K562 (cell line): ENCODE measurements at regions not wholly inside any gene's neighbourhood (a gene's known extent, or its start where the extent isn't known, plus 50 kb on each side); places are given as distances from the start of the nearest gene placed in this dataset.

Experiments
- ATAC-seq: fragments of 200-7000 bp; cut with Tn5 transposase; 3 replicates; pipeline ENCODE4 v1.9.1; 2020; ENCODE audit warnings: moderate library complexity
- BruUV-seq: library from RNA; stranded (reverse); fragments of 400-500 nt; replicated peaks from 2 replicates; lab custom pipeline; 2021; lab: Mats Ljungman, UMichigan
- CTCF ChIA-PET: fragments of 300-600 bp; formaldehyde crosslinking; extraction: SDS; loops from one replicate; lab custom pipeline; 2021; ENCODE audit warnings: low intra/inter-chr PET ratio; lab: Yijun Ruan, JAX
- POLR2A ChIA-PET: fragments of 300-600, 350-650 bp; sonication (Branson Sonifier 250); formaldehyde crosslinking; extraction: SDS; loops from one replicate; lab custom pipeline; 2021; ENCODE audit warnings: antibody characterized with exemption, inconsistent platforms; lab: Yijun Ruan, JAX
- DNase-seq, 4 experiments: peaks; one replicate each; pipeline versions ENCODE4 v3.0.0 to v3.0.0-alpha.2; 2011 to 2018; ENCODE audit warnings: low spot score in 3 of 4, mixed read lengths in 3 of 4; ENCODE audit errors: extremely low read depth in 1 of 4
- FAIRE-seq: peaks from 2 replicates; lab custom pipeline; 2011; peaks lifted over from hg19 to GRCh38; lab: Jason Lieb, UNC
- H2AFZ ChIP-seq: 2 replicates; pipeline ENCODE4 v1.6.0; 2011; ENCODE audit warnings: low read depth, low read length, control low read depth, inconsistent platforms
- H3K27ac ChIP-seq: fragments of 200-600 bp; 3 replicates; pipeline ENCODE4 v1.8.0; 2011; ENCODE audit warnings: low read depth, mild to moderate bottlenecking, control low read depth, inconsistent platforms, low read length, moderate library complexity, mixed read lengths; ENCODE audit errors: extremely low read depth
- H3K27me3 ChIP-seq, 2 experiments: fragments of 300-600 bp in 1 of 2; 2 replicates in 1 of 2; 3 replicates in 1 of 2; pipeline versions ENCODE4 v1.6.0 to v1.8.0; 2011; ENCODE audit warnings: inconsistent platforms in 2 of 2, low read length in 2 of 2, mild to moderate bottlenecking in 1 of 2, mixed read lengths in 1 of 2, moderate library complexity in 1 of 2; ENCODE audit not compliant: control insufficient read depth in 2 of 2, insufficient read depth in 2 of 2
- H3K36me3 ChIP-seq: fragments of 300-600 bp; 3 replicates; pipeline ENCODE4 v1.8.0; 2011; ENCODE audit warnings: mild to moderate bottlenecking, low read length, inconsistent platforms; ENCODE audit not compliant: control insufficient read depth, insufficient read depth
- H3K4me1 ChIP-seq, 2 experiments: fragments of 200-600 bp in 1 of 2; replicated peaks in 1 of 2; 2 replicates in 1 of 2; 3 replicates in 1 of 2; pipeline versions ENCODE4 v1.5.1 to v1.8.0; 2011; ENCODE audit warnings: inconsistent platforms in 2 of 2, low read length in 2 of 2, mild to moderate bottlenecking in 1 of 2, mixed read lengths in 1 of 2, moderate library complexity in 1 of 2; ENCODE audit not compliant: control insufficient read depth in 2 of 2, insufficient read depth in 2 of 2
- H3K4me2 ChIP-seq: 2 replicates; pipeline ENCODE4 v1.6.1; 2011; ENCODE audit warnings: low read length, control low read depth, inconsistent platforms, mixed read lengths; ENCODE audit not compliant: insufficient read depth
- H3K4me3 ChIP-seq: fragments of 200-600 bp; sonication (generic), shearing (Covaris generic); 2 replicates; pipeline ENCODE4 v1.5.1; 2016; ENCODE audit warnings: control low read depth, inconsistent platforms
- H3K79me2 ChIP-seq: fragments of 200-600 bp; 3 replicates; pipeline ENCODE4 v1.8.0; 2011; ENCODE audit warnings: low read length, inconsistent platforms; ENCODE audit not compliant: control insufficient read depth, insufficient read depth
- H3K9ac ChIP-seq, 2 experiments: 2 replicates each; pipeline versions ENCODE4 v1.6.0 to v1.6.1; 2011; ENCODE audit warnings: low read depth in 2 of 2, low read length in 2 of 2, control low read depth in 1 of 2, inconsistent platforms in 1 of 2, mild to moderate bottlenecking in 1 of 2, mixed read lengths in 1 of 2; ENCODE audit not compliant: insufficient read depth in 1 of 2
- H3K9me1 ChIP-seq: one replicate; pipeline ENCODE4 v1.6.0; 2011; ENCODE audit warnings: inconsistent platforms, mild to moderate bottlenecking, low read length, moderate library complexity; ENCODE audit not compliant: control insufficient read depth, insufficient read depth
- H3K9me3 ChIP-seq: replicated peaks from 2 replicates; pipeline ENCODE4 v1.5.1; 2011; ENCODE audit warnings: low read depth, low read length, inconsistent platforms; ENCODE audit not compliant: control insufficient read depth, insufficient read depth
- H4K20me1 ChIP-seq: replicated peaks from 2 replicates; pipeline ENCODE4 v1.6.1; 2011; ENCODE audit warnings: low read length, inconsistent platforms, mixed read lengths; ENCODE audit not compliant: control insufficient read depth, insufficient read depth
- CBFA2T3 ChIP-seq: fragments of 450-650 bp; IDR thresholded peaks from 2 replicates; pipeline ENCODE4 v1.6.1; 2017
- FOS ChIP-seq: IDR thresholded peaks from 3 replicates; pipeline ENCODE4 v1.6.1; 2011; ENCODE audit not compliant: insufficient read length; ENCODE audit errors: extremely low read depth
- FOXA1 ChIP-seq: fragments of 450-650 bp; IDR thresholded peaks from 2 replicates; pipeline ENCODE4 v1.6.1; 2016; ENCODE audit warnings: mild to moderate bottlenecking, borderline replicate concordance
- FOXP4 ChIP-seq: sonication (generic); formaldehyde crosslinking; IDR thresholded peaks from 2 replicates; pipeline ENCODE4 v1.8.0; 2022; ENCODE audit warnings: mild to moderate bottlenecking, missing genetic modification reagents, borderline replicate concordance
- L3MBTL2 ChIP-seq: fragments of 450-650 bp; IDR thresholded peaks from 2 replicates; pipeline ENCODE4 v1.6.1; 2016; ENCODE audit warnings: mild to moderate bottlenecking, moderate library complexity
- NFE2L1 ChIP-seq: fragments of 450-650 bp; IDR thresholded peaks from 2 replicates; pipeline ENCODE4 v1.6.1; 2016; ENCODE audit warnings: missing genetic modification characterization, low read depth, mild to moderate bottlenecking, missing compliant biosample characterization, moderate library complexity, borderline replicate concordance
- NR2C1 ChIP-seq, 2 experiments: fragments of 450-650 bp; IDR thresholded peaks; 2 replicates each; pipeline ENCODE4 v1.6.1; 2017; ENCODE audit warnings: mild to moderate bottlenecking in 2 of 2, antibody characterized with exemption in 1 of 2, inconsistent platforms in 1 of 2, missing compliant biosample characterization in 1 of 2, missing genetic modification characterization in 1 of 2
- TBL1XR1 ChIP-seq, 2 experiments: IDR thresholded peaks; 2 replicates each; pipeline ENCODE4 v1.6.1; 2012; ENCODE audit warnings: improper control_type of control experiment in 2 of 2, low read length in 2 of 2, mild to moderate bottlenecking in 1 of 2
- TFAM ChIP-seq: fragments of 250-450 bp; sonication (Bioruptor Pico); conservative IDR thresholded peaks from 2 replicates; pipeline ENCODE4 v1.5.0; 2021; ENCODE audit warnings: mild to moderate bottlenecking, moderate library complexity
- XRCC5 ChIP-seq: fragments of 200-400 bp; formaldehyde crosslinking; IDR thresholded peaks from 2 replicates; pipeline ENCODE4 v1.6.1; 2017; ENCODE audit warnings: low read depth, mild to moderate bottlenecking, low read length
- ZNF184 ChIP-seq: sonication (generic); formaldehyde crosslinking; IDR thresholded peaks from 2 replicates; pipeline ENCODE4 v1.5.0; 2020; ENCODE audit warnings: missing genetic modification reagents
- ZNF561 ChIP-seq: fragments of 450-650 bp; formaldehyde crosslinking; conservative IDR thresholded peaks from 2 replicates; pipeline ENCODE4 v1.4.0; 2020; ENCODE audit warnings: mild to moderate bottlenecking, moderate library complexity
- ZNF830 ChIP-seq: fragments of 250-450 bp; sonication (Bioruptor Pico); IDR thresholded peaks from 2 replicates; pipeline ENCODE4 v1.5.0; 2021; ENCODE audit warnings: mild to moderate bottlenecking
- WGBS: fragments of 100-300 bp; shearing (Covaris generic); methylation state at CpG from one replicate; pipeline ENCODE4 v1.1.6; 2016; ENCODE audit warnings: low coverage, mixed read lengths; ENCODE audit not compliant: insufficient coverage; ENCODE audit errors: missing lambda C conversion rate; 5-methylcytosine and 5-hydroxymethylcytosine counted together
- in situ Hi-C: fragments of 300-500 bp; cut with MboI; formaldehyde crosslinking; loops from 4 replicates; pipeline ENCODE4 v1.15.0; 2018; ENCODE audit warnings: inconsistent platforms, mixed read lengths
- intact Hi-C: fragments of 100-400 bp; cut with micrococcal nuclease; formaldehyde crosslinking; loops from 2 replicates; pipeline ENCODE4 v1.14.2; 2022
- TF ChIP-seq, protein P1 (sequence below): IDR thresholded peaks from 2 replicates; pipeline ENCODE4 v1.6.1; 2011; ENCODE audit not compliant: insufficient read length; ENCODE audit errors: extremely low read depth

DNA sequence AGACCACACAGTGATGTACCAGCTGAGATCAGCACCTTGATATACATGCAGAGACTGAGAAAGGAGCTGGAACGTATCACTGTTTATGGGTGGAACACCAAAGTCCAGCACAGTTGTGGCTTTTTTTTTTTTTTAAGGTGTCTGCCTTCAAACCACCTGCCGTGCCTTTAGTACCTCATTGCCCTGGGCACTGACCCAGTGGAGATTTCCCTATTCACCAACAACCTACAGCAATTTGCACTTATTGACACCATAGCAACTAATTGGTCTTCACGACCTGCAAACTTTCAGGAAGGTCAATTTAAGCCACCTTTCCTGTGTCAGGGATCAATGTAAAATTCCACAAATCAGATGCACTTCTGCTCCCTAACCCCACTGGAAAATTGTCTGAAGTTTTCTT, 181.6 kb upstream of the ADGRL2 start:
- no TSS peak for BruUV-seq
- in situ Hi-C loops = no loop called here
- no peaks in the 10 kb centered on the region for H4K20me1 ChIP-seq

More for the DNA sequence above, 181.6 kb upstream of the ADGRL2 start:
- H3K36me3 ChIP-seq = no peaks in the 10 kb centered on the region
- H3K9me3 ChIP-seq = no peaks in the 10 kb centered on the region; the same call in 1 of the 2 replicates
- H3K4me2 ChIP-seq = no peak overlapping the region
- POLR2A ChIA-PET = no interaction called here
- DNase-seq = no peak
- no peak for TF ChIP-seq NFE2L1 (tag)
- no peak for TF ChIP-seq ZNF561
- TF ChIP-seq TBL1XR1 (IDR thresholded peaks at IDR 0.05; ENCODE audit: low read length in 2 of 2) = no peak
- no peak for TF ChIP-seq TFAM
- TF ChIP-seq FOS = no peak
- no peak for TF ChIP-seq FOXA1
- TF ChIP-seq, protein P1, sequence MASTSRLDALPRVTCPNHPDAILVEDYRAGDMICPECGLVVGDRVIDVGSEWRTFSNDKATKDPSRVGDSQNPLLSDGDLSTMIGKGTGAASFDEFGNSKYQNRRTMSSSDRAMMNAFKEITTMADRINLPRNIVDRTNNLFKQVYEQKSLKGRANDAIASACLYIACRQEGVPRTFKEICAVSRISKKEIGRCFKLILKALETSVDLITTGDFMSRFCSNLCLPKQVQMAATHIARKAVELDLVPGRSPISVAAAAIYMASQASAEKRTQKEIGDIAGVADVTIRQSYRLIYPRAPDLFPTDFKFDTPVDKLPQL = no peak
- TF ChIP-seq FOXP4 = no peak
- TF ChIP-seq ZNF830 = no peak
- no peak for TF ChIP-seq NR2C1 (IDR thresholded peaks at IDR 0.05)
- TF ChIP-seq NR2C1 (tag; IDR thresholded peaks at IDR 0.05) = no peak
- no peak for TF ChIP-seq XRCC5
- TF ChIP-seq CBFA2T3 = no peak
- TF ChIP-seq L3MBTL2 = no peak
- TF ChIP-seq ZNF184 (CRISPR knock-in tag) = no peak
- no peak overlapping the region for H3K9ac ChIP-seq
- no peaks in the 10 kb centered on the region for H3K79me2 ChIP-seq
- CTCF ChIA-PET = no interaction called here
- H3K27me3 ChIP-seq = no peaks in the 10 kb centered on the region
- H3K9me1 ChIP-seq = no peaks in the 10 kb centered on the region
- H3K27ac ChIP-seq = no peak overlapping the region
- 0% methylated on average over 3 of the region's 3 CpGs for WGBS
- ATAC-seq = no peak
- intact Hi-C loops = no loop called here
- H3K4me1 ChIP-seq = no peaks in the 10 kb centered on the region
- no peak overlapping the region for H2AFZ ChIP-seq
- H3K4me3 ChIP-seq = no peak overlapping the region
- no peak for FAIRE-seq
